ENCODE measurements at regions not wholly inside any gene's neighbourhood (a gene's known extent, or its start where the extent isn't known, plus 50 kb on each side); places are given as distances from the start of the nearest gene placed in this dataset.

DNA sequence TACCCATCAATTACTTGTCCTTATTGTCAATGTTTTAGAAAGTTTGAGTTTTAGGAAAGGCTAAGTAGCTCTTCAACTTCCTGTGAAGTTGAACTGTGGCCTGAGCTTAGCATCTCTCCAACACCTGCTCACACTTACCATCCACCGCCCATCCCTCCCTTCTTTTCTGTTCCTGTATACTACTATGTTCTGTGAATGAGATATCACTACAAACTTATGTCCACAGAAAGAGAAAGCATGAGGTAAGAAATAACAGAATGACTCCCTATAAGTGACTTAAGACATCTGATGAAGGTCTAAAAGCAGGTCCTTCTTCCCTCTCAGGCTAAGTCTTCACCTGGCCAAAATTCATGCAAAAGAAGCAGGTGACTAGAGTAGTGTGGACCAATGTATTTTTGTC lies 246.3 kb upstream of the PREP start:
- H3K27ac ChIP-seq (ENCODE audit: low read depth in 2 of 2, low read length in 1 of 2) = no peak overlapping the region
- no peaks in the 10 kb centered on the region for H3K79me2 ChIP-seq (ENCODE audit: insufficient read depth)
- H3F3A ChIP-seq (replicated peaks; ENCODE audit: insufficient read depth) = no peaks in the 10 kb centered on the region
- H3K27me3 ChIP-seq (ENCODE audit: insufficient read depth) = no peaks in the 10 kb centered on the region
- no peak overlapping the region for H3K4me3 ChIP-seq (ENCODE audit: low read depth in 2 of 2, low read length in 1 of 2)
- TF ChIP-seq USF2 (IDR thresholded peaks at IDR 0.05; ENCODE audit: borderline replicate concordance, low read depth, low read length) = no peak
- TF ChIP-seq EZH2phosphoT487 (IDR thresholded peaks at IDR 0.05; ENCODE audit: borderline replicate concordance, low read depth) = no peak
- TF ChIP-seq POLR2AphosphoS5 (IDR thresholded peaks at IDR 0.05; ENCODE audit: low read depth, low read length) = no peak
- TF ChIP-seq IRF3 (IDR thresholded peaks at IDR 0.05; ENCODE audit: low read depth, low read length) = no peak
- no peak for TF ChIP-seq RAD21 (IDR thresholded peaks at IDR 0.05; ENCODE audit: low read length)
- TF ChIP-seq, protein P1, sequence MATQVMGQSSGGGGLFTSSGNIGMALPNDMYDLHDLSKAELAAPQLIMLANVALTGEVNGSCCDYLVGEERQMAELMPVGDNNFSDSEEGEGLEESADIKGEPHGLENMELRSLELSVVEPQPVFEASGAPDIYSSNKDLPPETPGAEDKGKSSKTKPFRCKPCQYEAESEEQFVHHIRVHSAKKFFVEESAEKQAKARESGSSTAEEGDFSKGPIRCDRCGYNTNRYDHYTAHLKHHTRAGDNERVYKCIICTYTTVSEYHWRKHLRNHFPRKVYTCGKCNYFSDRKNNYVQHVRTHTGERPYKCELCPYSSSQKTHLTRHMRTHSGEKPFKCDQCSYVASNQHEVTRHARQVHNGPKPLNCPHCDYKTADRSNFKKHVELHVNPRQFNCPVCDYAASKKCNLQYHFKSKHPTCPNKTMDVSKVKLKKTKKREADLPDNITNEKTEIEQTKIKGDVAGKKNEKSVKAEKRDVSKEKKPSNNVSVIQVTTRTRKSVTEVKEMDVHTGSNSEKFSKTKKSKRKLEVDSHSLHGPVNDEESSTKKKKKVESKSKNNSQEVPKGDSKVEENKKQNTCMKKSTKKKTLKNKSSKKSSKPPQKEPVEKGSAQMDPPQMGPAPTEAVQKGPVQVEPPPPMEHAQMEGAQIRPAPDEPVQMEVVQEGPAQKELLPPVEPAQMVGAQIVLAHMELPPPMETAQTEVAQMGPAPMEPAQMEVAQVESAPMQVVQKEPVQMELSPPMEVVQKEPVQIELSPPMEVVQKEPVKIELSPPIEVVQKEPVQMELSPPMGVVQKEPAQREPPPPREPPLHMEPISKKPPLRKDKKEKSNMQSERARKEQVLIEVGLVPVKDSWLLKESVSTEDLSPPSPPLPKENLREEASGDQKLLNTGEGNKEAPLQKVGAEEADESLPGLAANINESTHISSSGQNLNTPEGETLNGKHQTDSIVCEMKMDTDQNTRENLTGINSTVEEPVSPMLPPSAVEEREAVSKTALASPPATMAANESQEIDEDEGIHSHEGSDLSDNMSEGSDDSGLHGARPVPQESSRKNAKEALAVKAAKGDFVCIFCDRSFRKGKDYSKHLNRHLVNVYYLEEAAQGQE (IDR thresholded peaks at IDR 0.05; ENCODE audit: low read depth, low read length) = no peak
- no peak for TF ChIP-seq EP300 (IDR thresholded peaks at IDR 0.05; ENCODE audit: borderline replicate concordance in 1 of 2, low read depth in 1 of 2, low read length in 1 of 2)
- H3K9me3 ChIP-seq = 0 out of 2 replicates have a peak, but pooled peaks cover 2% of the 10 kb centered on the region
- 68% methylated on average over 1 of the region's 1 CpG for WGBS (ENCODE audit: low lambda C conversion rate)
- H3K4me2 ChIP-seq = no peak overlapping the region
- no peaks in the 10 kb centered on the region for H4K20me1 ChIP-seq (ENCODE audit: insufficient read depth)
- H3K9ac ChIP-seq = no peak overlapping the region
- H3K4me1 ChIP-seq (ENCODE audit: control insufficient read depth in 1 of 2, insufficient read depth in 2 of 2, low read depth in 1 of 2, low read length in 1 of 2) = no peaks in the 10 kb centered on the region
- DNase-seq = no peak
- CTCF ChIA-PET = no interaction called here
- POLR2A ChIA-PET = no interaction called here
- H3K9me2 ChIP-seq = no peaks in the 10 kb centered on the region; the same call in 1 of the 2 replicates
- no peaks in the 10 kb centered on the region for H3K36me3 ChIP-seq (replicated peaks in 1 of 2; ENCODE audit: control insufficient read depth in 1 of 2, insufficient read depth in 2 of 2, low read length in 1 of 2)
- no peak overlapping the region for H2AFZ ChIP-seq (ENCODE audit: low read depth)

DNA sequence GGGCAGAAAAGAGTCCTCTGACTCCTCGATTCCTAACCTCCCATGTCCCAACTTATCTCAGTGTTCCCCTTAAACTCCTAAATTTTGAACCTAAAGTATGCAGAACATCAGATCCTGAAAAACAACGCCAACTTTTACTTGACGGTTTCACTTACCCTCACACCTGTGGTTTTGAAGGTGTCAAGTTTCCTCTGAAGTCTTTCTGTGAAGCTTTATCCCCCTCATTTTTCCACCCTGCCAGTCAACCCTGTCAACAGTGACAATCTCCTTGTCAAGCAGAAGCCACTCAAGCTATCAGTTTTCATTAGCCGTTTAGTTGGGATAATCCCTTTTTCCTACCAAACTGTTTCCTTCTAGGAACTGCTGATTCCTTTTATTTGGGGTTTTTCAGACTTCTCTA lies 245.4 kb upstream of the PREP start:
- ChIA-PET CTCF (no interaction called here), POLR2A (no interaction called here)
- H3K9ac ChIP-seq = no peak overlapping the region
- H3F3A ChIP-seq (replicated peaks; ENCODE audit: insufficient read depth) = no peaks in the 10 kb centered on the region
- H3K9me2 ChIP-seq = no peaks in the 10 kb centered on the region; the same call in 1 of the 2 replicates
- no peaks in the 10 kb centered on the region for H3K4me1 ChIP-seq (ENCODE audit: control insufficient read depth in 1 of 2, insufficient read depth in 2 of 2, low read depth in 1 of 2, low read length in 1 of 2)
- H2AFZ ChIP-seq (ENCODE audit: low read depth) = no peak overlapping the region
- no peaks in the 10 kb centered on the region for H3K79me2 ChIP-seq (ENCODE audit: insufficient read depth)
- no peak overlapping the region for H3K27ac ChIP-seq (ENCODE audit: low read depth in 2 of 2, low read length in 1 of 2)
- H3K9me3 ChIP-seq = no peaks in the 10 kb centered on the region
- DNase-seq = no peak
- TF ChIP-seq EZH2phosphoT487 (IDR thresholded peaks at IDR 0.05; ENCODE audit: borderline replicate concordance, low read depth) (no peak), TEAD4 (IDR thresholded peaks at IDR 0.05; ENCODE audit: borderline replicate concordance, insufficient read depth) (no peak), MAX (IDR thresholded peaks at IDR 0.05; ENCODE audit: low read depth) (no peak), TAF1 (IDR thresholded peaks at IDR 0.05; ENCODE audit: borderline replicate concordance, low read depth, low read length) (no peak), EP300 (IDR thresholded peaks at IDR 0.05; ENCODE audit: borderline replicate concordance in 1 of 2, low read depth in 1 of 2, low read length in 1 of 2) (no peak), FOSL2 (IDR thresholded peaks at IDR 0.05; ENCODE audit: borderline replicate concordance, low read depth) (no peak), JUND (IDR thresholded peaks at IDR 0.05) (no peak), ELF1 (IDR thresholded peaks at IDR 0.05) (no peak), FOXJ3 (CRISPR knock-in tag; IDR thresholded peaks at IDR 0.05) (no peak)
- no peaks in the 10 kb centered on the region for H3K27me3 ChIP-seq (ENCODE audit: insufficient read depth)
- WGBS (ENCODE audit: low lambda C conversion rate) = 61% methylated on average over 4 of the region's 4 CpGs
- no peak overlapping the region for H3K4me3 ChIP-seq (ENCODE audit: low read depth in 2 of 2, low read length in 1 of 2)
- H4K20me1 ChIP-seq (ENCODE audit: insufficient read depth) = no peaks in the 10 kb centered on the region
- no peak overlapping the region for H3K4me2 ChIP-seq
- no peaks in the 10 kb centered on the region for H3K36me3 ChIP-seq (replicated peaks in 1 of 2; ENCODE audit: control insufficient read depth in 1 of 2, insufficient read depth in 2 of 2, low read length in 1 of 2)
